ENCODE measurements at regions not wholly inside any gene's neighbourhood (a gene's known extent, or its start where the extent isn't known, plus 50 kb on each side); places are given as distances from the start of the nearest gene placed in this dataset.

- TF ChIP-seq HOXA9 (CRISPR knock-in tag; IDR thresholded peaks at IDR 0.05; ENCODE audit: borderline replicate concordance) (no peak), ZNF468 (CRISPR knock-in tag; IDR thresholded peaks at IDR 0.05) (no peak), NFE2L2 (IDR thresholded peaks at IDR 0.05; ENCODE audit: low read length) (no peak), HOXD1 (CRISPR knock-in tag; IDR thresholded peaks at IDR 0.05) (no peak), GTF3A (CRISPR knock-in tag; conservative IDR thresholded peaks at IDR 0.05) (no peak), ARID5B (CRISPR knock-in tag; IDR thresholded peaks at IDR 0.05) (peak; percentile 68), ZNF619 (CRISPR knock-in tag; IDR thresholded peaks at IDR 0.05) (no peak), MXD4 (CRISPR knock-in tag; IDR thresholded peaks at IDR 0.05) (no peak), SYNCRIP (IDR thresholded peaks at IDR 0.05; ENCODE audit: insufficient read depth, low read depth, low read length) (no peak), NCOA1 (CRISPR knock-in tag; IDR thresholded peaks at IDR 0.05) (no peak), ZSCAN30 (CRISPR knock-in tag; IDR thresholded peaks at IDR 0.05) (no peak), AKAP8 (CRISPR knock-in tag; IDR thresholded peaks at IDR 0.05) (no peak), ZNF557 (CRISPR knock-in tag; IDR thresholded peaks at IDR 0.05) (no peak), AHDC1 (CRISPR knock-in tag; IDR thresholded peaks at IDR 0.05; ENCODE audit: borderline replicate concordance) (peak; percentile 87; the same call in 1 of the 2 replicates), ATF6 (CRISPR knock-in tag; conservative IDR thresholded peaks at IDR 0.05) (no peak), MEIS2 (CRISPR knock-in tag; IDR thresholded peaks at IDR 0.05) (no peak), MEF2D (CRISPR knock-in tag; IDR thresholded peaks at IDR 0.05) (0 out of 2 replicates have a peak, but pooled peaks have one; percentile 46), RORA (CRISPR knock-in tag; IDR thresholded peaks at IDR 0.05) (no peak), GPN1 (CRISPR knock-in tag; IDR thresholded peaks at IDR 0.05; ENCODE audit: borderline replicate concordance) (no peak)
Observed at GRCh38 chr14:38880643-38881524, 222.2 kb downstream of the SEC23A start (continued).

Data from HepG2 (cell line).